ENCODE measurements at regions not wholly inside any gene's neighbourhood (a gene's known extent, or its start where the extent isn't known, plus 50 kb on each side); places are given as distances from the start of the nearest gene placed in this dataset.

DNA sequence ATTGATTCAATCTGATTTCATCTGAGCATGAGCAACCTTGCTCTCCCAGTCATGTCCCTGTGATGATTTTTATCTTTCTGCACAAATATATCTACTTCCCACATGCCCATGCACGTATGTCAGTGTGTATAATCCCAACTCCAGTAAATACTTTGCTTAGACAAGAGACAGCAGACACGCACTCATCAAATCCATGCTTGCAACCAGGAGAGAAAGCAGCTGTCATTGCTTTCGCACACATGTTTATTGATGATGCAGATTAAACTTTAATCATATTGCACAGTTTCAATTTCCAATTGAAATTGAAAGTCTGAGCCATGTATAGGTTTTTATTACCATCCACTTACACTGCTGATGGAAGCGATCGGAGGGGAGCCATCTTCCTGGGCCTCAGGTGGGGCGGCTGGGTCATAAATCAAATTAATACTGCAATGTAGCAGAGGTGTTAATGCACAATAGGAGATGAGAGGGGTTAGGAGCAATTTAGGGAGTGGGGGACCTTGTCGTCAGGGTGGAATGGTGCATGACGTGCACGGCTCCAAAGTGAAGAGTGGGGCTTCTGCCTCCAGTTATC is 68.6 kb upstream of the SRRM4 start:
- TF ChIP-seq SP1 (IDR thresholded peaks at IDR 0.05), result no peak
- TF ChIP-seq, protein P1, sequence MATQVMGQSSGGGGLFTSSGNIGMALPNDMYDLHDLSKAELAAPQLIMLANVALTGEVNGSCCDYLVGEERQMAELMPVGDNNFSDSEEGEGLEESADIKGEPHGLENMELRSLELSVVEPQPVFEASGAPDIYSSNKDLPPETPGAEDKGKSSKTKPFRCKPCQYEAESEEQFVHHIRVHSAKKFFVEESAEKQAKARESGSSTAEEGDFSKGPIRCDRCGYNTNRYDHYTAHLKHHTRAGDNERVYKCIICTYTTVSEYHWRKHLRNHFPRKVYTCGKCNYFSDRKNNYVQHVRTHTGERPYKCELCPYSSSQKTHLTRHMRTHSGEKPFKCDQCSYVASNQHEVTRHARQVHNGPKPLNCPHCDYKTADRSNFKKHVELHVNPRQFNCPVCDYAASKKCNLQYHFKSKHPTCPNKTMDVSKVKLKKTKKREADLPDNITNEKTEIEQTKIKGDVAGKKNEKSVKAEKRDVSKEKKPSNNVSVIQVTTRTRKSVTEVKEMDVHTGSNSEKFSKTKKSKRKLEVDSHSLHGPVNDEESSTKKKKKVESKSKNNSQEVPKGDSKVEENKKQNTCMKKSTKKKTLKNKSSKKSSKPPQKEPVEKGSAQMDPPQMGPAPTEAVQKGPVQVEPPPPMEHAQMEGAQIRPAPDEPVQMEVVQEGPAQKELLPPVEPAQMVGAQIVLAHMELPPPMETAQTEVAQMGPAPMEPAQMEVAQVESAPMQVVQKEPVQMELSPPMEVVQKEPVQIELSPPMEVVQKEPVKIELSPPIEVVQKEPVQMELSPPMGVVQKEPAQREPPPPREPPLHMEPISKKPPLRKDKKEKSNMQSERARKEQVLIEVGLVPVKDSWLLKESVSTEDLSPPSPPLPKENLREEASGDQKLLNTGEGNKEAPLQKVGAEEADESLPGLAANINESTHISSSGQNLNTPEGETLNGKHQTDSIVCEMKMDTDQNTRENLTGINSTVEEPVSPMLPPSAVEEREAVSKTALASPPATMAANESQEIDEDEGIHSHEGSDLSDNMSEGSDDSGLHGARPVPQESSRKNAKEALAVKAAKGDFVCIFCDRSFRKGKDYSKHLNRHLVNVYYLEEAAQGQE (IDR thresholded peaks at IDR 0.05), result no peak
- TF ChIP-seq, protein P2, sequence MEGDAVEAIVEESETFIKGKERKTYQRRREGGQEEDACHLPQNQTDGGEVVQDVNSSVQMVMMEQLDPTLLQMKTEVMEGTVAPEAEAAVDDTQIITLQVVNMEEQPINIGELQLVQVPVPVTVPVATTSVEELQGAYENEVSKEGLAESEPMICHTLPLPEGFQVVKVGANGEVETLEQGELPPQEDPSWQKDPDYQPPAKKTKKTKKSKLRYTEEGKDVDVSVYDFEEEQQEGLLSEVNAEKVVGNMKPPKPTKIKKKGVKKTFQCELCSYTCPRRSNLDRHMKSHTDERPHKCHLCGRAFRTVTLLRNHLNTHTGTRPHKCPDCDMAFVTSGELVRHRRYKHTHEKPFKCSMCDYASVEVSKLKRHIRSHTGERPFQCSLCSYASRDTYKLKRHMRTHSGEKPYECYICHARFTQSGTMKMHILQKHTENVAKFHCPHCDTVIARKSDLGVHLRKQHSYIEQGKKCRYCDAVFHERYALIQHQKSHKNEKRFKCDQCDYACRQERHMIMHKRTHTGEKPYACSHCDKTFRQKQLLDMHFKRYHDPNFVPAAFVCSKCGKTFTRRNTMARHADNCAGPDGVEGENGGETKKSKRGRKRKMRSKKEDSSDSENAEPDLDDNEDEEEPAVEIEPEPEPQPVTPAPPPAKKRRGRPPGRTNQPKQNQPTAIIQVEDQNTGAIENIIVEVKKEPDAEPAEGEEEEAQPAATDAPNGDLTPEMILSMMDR (IDR thresholded peaks at IDR 0.05; ENCODE audit: low read depth, low read length, missing input control), result no peak
- no peak for TF ChIP-seq FOXA2 (IDR thresholded peaks at IDR 0.05)
- TF ChIP-seq RAD21 (IDR thresholded peaks at IDR 0.05), result no peak
- TF ChIP-seq FOXA1 (IDR thresholded peaks at IDR 0.05), result no peak
